SHP77 (cell line): ENCODE measurements at regions not wholly inside any gene's neighbourhood (a gene's known extent, or its start where the extent isn't known, plus 50 kb on each side); places are given as distances from the start of the nearest gene placed in this dataset.
"Not testable (repeated sequence)": the region's sequence is repeated elsewhere in the genome, so short reads cannot be mapped to it uniquely, and the experiment has no call there.

ENCODE experiments used
- DNase-seq, 2 experiments: peaks; one replicate each; lab custom pipeline; 2025; lab: John Stamatoyannopoulos, UW

- no peak for DNase-seq
These were observed 140.2 kb downstream of the NUFIP1 start for GRCh38 chr13:44848920-44849676.

GRCh38 chr13:44845281-44846058 is 143.8 kb downstream of the NUFIP1 start:
- DNase-seq, result not testable (repeated sequence)

GRCh38 chr13:44844786-44845185 is 144.5 kb downstream of the NUFIP1 start:
- no peak for DNase-seq

DNA sequence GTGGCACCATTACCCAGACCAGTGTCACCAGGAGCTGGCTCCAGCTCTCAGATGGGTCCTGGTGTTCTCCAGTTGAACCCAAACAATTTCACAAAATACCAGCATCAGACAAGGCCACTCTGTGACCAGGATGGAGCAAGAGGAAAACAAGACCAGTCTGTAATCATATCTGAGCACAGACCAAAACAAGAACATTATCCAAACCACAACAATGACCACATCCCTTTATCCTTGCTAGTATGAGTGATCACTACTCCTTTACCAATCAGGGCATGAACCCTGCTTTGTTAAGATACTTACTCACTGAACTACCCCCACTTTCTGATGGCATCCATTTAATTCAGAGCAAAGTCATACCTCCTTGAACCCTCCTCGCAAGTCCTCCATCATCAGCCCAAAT is 145.9 kb downstream of the NUFIP1 start:
- DNase-seq, result no peak

GRCh38 chr13:44842158-44842557 is 147.1 kb downstream of the NUFIP1 start:
- no peak for DNase-seq

DNA sequence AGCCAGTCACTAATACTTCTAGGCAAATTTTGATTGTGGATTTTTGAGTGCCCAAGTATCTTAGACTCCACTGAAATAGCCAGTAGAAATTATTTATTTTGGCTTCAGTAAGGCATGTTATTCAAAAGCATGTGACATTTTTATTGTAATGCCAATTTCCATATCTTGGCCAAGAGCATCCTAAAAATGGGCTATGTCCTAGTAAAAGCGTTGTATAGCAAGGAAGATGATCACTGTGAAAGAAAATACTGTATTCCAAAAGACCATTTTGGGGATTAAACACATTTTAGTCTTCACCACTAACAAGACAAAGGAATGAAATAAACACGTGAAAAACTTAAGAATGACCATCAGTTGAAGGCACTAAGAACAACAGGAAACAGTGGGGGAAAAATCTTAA is 149.1 kb downstream of the NUFIP1 start:
- DNase-seq, result no peak

DNA sequence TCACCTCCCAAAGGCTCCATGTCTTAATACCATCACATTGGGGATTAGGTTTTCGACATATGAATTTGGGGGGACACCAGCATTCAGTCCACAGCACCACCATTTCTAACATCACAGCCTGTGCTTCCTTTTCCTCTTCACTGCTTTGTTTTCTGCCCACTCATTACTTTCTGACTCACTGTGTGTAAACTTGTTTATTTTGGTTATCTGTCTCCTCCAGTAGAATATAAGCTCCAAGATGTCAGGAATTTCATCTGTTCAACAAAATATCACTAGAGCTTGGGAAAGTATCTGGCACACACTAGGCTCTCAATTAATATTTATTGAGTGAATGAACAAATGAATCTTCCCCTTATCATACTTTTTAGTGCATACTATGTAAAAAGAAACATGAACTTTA is 152.0 kb downstream of the NUFIP1 start:
- DNase-seq, result no peak

DNA sequence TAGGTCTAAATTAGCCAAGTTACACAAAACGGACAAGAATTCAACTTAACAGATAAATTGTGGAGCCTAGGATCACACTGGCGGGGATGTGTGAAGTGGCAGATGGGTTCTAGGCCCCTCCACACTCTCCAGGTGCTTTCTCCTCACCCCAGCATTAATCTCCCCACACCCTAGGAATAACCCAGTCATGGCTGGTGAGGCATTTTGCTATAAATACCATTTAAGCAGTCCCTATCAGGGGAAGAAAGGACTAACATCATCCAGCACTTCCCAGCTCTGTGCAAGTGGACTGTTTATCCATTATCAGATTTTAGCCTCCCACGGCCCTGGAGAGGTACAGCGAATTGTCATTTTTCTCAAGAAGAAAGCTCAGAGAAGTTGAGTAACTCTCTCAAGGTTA is 154.9 kb downstream of the NUFIP1 start:
- DNase-seq, result no peak

GRCh38 chr13:44833626-44834025 is 155.6 kb downstream of the NUFIP1 start:
- DNase-seq, result no peak

DNA sequence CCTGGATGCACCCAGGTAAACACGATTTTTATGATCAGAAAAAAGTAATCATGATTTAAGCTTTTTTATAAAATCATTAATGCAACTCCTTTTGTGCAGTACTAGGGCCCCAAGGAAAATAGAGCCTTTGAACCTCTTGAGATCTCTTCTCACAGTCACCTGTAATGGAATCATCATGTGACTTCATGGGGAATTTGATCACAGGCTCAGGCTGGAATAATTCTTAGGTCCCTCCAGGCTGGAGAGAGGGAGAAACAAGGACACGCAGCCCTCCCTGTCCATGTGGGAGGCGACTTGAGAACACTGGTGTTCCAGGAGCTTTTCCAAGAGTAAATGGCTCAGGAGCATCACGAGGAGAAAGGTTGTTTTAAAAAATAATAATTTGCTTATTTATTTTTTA is 156.1 kb downstream of the NUFIP1 start:
- DNase-seq, result no peak

- no peak for DNase-seq
These were observed 162.5 kb downstream of the NUFIP1 start for GRCh38 chr13:44826591-44827350.

DNA sequence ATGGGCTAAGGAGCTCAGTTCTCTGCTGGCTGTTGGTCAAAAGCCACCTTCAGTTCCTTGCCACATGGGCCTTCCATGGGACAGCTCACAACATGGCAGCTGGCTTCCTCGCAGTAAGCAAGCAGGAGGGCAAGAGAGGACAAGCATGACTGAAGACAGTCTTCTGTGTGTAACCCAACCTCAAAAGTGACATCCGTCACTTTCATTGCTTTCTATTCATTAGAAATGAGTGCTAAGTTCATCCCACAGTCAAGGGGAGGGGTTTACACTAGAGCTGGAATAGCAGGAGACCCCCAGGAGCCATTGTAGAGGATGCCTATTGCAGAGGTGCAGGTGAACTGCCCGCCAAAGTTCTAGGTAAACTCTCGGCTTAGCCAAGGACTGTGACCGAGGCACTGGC is 163.3 kb downstream of the NUFIP1 start:
- no peak for DNase-seq

DNA sequence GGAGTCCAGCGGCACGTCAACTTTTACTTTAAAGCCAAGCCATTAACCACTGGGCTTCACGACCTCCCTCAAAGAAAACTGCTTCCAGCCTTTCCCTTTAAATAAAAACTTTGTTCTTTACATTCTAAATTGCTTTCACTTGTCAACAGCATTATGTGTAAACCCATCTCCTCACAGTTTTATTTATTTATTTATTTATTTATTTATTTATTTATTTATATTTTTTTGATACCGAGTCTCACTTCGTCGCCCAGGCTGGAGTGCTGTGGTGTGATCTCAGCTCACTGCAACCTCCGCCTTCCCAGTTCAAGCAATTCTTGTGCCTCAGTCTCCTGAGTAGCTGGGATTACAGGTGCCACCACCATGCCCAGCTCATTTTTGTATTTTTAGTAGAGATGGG is 165.7 kb downstream of the NUFIP1 start:
- not testable (repeated sequence) for DNase-seq

GRCh38 chr13:44822291-44822690 is 167.0 kb downstream of the NUFIP1 start:
- DNase-seq, result no peak

- no peak for DNase-seq
These were observed 169.5 kb downstream of the NUFIP1 start for GRCh38 chr13:44819772-44820171.

DNA sequence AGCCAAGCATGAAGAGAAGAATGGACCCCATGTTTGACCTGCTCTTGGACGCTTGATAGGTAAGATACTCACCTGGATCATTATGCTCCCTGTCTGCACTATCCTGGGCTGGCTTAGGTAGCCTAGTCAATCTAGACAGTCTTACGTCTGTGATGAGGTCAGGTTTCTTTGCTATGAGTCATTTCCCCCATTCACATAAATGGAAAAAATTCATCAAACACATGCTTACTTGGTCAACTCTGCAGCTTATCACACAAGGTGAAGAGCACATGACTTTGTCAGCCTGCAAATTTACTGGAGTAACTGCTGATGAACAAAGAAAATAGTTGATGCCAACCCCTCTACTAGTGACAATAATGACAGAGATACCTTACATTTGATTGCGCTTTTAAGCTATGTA is 170.0 kb downstream of the NUFIP1 start:
- peak in 1 of 2 experiments; percentile 5 for DNase-seq

DNA sequence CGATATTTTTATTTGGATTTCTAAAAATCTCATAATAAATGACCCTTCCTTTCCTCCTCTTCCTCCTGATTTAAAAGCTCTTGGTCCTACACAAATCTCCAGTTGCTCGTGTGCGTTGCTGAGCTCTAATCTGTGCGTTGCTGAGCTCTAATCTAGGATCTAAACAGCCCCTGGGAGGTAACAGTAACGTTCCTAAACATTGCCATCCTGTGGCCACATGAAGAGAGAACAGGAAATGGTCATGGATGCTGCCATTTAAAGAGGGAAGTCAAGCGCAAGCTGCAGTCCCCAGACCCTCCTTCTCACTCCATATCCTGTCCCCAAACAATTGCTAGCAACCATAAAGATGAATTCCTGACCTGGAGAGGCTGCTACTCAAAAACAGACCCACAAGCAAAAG is 170.8 kb downstream of the NUFIP1 start:
- peak; percentile 28 to 47 for DNase-seq

- no peak for DNase-seq
These were observed 171.3 kb downstream of the NUFIP1 start for GRCh38 chr13:44818016-44818415.

- DNase-seq, result no peak
These were observed 172.1 kb downstream of the NUFIP1 start for GRCh38 chr13:44817131-44817671.

DNA sequence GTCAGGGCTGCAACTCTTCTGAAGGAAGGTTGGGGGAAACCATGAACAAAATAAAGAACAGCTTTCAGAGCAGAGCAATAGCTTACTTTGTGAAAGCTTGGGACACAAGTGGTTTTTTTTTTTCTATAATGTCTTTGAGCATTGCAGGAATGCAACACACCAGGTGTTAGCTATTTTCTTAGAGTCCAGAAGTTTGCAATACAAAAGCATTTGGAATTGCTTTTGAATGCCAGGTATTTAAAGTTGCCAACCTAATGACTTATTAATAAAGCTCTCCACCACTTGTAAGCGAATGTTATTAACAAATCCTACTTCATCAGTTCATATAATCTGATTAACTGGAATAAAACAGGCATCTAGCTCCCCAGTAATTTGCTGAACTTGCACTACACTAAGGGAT is 172.6 kb downstream of the NUFIP1 start:
- DNase-seq, result no peak

DNA sequence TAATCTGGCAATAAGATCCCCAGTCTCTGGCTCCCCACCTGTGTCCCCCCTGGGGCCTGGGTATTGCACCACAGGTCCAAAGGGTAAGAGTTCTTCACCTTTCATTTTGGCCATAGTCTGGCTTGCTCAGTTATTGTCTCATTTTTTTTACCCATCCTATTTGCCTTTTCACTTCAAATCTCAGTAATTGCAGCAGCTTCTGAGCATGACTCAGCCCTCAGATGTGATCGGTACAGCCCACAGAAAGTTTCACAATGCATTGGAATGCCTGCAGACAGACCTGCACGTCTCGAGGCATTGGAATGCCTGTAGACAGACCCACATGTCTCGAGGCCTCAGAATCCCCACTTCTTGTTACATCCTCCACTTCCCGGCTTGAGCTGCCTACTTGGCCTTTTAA is 173.6 kb downstream of the NUFIP1 start:
- DNase-seq, result no peak

GRCh38 chr13:44814836-44815235 is 174.4 kb downstream of the NUFIP1 start:
- DNase-seq, result no peak
